Natural killer cell (primary cell): ENCODE measurements at regions not wholly inside any gene's neighbourhood (a gene's known extent, or its start where the extent isn't known, plus 50 kb on each side); places are given as distances from the start of the nearest gene placed in this dataset.

Source experiments
- ATAC-seq, 3 donors: fragments of 150-1000 bp in 2 of 3; fragments of 200-7000 bp in 1 of 3; cut with Tn5 transposase; 1 replicate in 1 of 3; 2 replicates in 2 of 3; pipeline ENCODE4 v1.10.0; 2021; ENCODE audit warnings: mild to moderate bottlenecking in 2 of 3, moderate library complexity in 2 of 3
- DNase-seq, 2 donors: peaks; one replicate each; pipeline versions ENCODE4 v3.0.0 to v3.0.0-alpha.2; 2013 to 2021; ENCODE audit warnings: mixed read lengths in 1 of 2
- H3K27ac ChIP-seq: one replicate; pipeline ENCODE4 v1.5.1; 2013; ENCODE audit warnings: mild to moderate bottlenecking, low read length
- H3K27me3 ChIP-seq: one replicate; pipeline ENCODE4 v1.6.1; 2013; ENCODE audit warnings: low read length; ENCODE audit not compliant: control insufficient read depth, insufficient read depth
- H3K36me3 ChIP-seq: one replicate; pipeline ENCODE4 v1.6.1; 2013; ENCODE audit warnings: low read length; ENCODE audit not compliant: control insufficient read depth, insufficient read depth
- H3K4me1 ChIP-seq: one replicate; pipeline ENCODE4 v1.6.1; 2013; ENCODE audit warnings: low read length; ENCODE audit not compliant: control insufficient read depth, insufficient read depth
- H3K4me3 ChIP-seq: one replicate; pipeline ENCODE4 v1.5.1; 2013; ENCODE audit warnings: low read length
- H3K9me3 ChIP-seq: one replicate; pipeline ENCODE4 v1.6.1; 2013; ENCODE audit warnings: low read length; ENCODE audit not compliant: control insufficient read depth, insufficient read depth
- H3K27ac Mint-ChIP-seq, 2 donors: one replicate each; pipeline ENCODE4 v1.8.0; 2022; ENCODE audit warnings: mild to moderate bottlenecking in 2 of 2, mixed read lengths in 2 of 2, moderate library complexity in 1 of 2
- H3K27me3 Mint-ChIP-seq, 2 donors: one replicate each; pipeline ENCODE4 v1.8.0; 2022; ENCODE audit warnings: low read depth in 2 of 2, mixed read lengths in 2 of 2
- H3K36me3 Mint-ChIP-seq: one replicate; pipeline ENCODE4 v1.8.0; 2022; ENCODE audit warnings: mixed read lengths
- H3K4me1 Mint-ChIP-seq, 2 donors: one replicate each; pipeline ENCODE4 v1.8.0; 2022; ENCODE audit warnings: mixed read lengths in 2 of 2
- H3K4me3 Mint-ChIP-seq: one replicate; pipeline ENCODE4 v1.8.0; 2022; ENCODE audit warnings: mild to moderate bottlenecking, moderate library complexity, mixed read lengths
- H3K9me3 Mint-ChIP-seq, 2 donors: one replicate each; pipeline ENCODE4 v1.8.0; 2022; ENCODE audit warnings: mixed read lengths in 2 of 2
- WGBS: methylation state at CpG from one replicate; pipeline ENCODE4 v1.1.7; 2013; ENCODE audit warnings: missing lambda C conversion rate; ENCODE audit not compliant: insufficient coverage; 5-methylcytosine and 5-hydroxymethylcytosine counted together
- intact Hi-C: fragments of 100-400 bp; cut with micrococcal nuclease; formaldehyde crosslinking; loops from one replicate; pipeline ENCODE4 v1.14.2; 2022
- TF ChIP-seq, protein P1 (sequence below): fragments of 200-600 bp; IDR thresholded peaks from one replicate; pipeline ENCODE4 v1.8.0; 2022; ENCODE audit warnings: antibody characterized with exemption

GRCh38 chr5:89086390-89087086 lies 203.6 kb upstream of the MEF2C start:
- Histone ChIP-seq H3K4me3 (no peak overlapping the region), H3K36me3 (no peaks in the 10 kb centered on the region), H3K27me3 (no peaks in the 10 kb centered on the region), H3K9me3 (no peaks in the 10 kb centered on the region), H3K4me1 (no peaks in the 10 kb centered on the region), H3K27ac (no peak overlapping the region)
- Mint-ChIP-seq H3K4me3 (no peak overlapping the region), H3K27ac (no peak overlapping the region), H3K36me3 (no peaks in the 10 kb centered on the region), H3K27me3 (no peaks in the 10 kb centered on the region), H3K4me1 (no peaks in the 10 kb centered on the region), H3K9me3 (no peaks in the 10 kb centered on the region)
- WGBS, result 92% methylated on average over 4 of the region's 5 CpGs
- intact Hi-C loops, result no loop called here
- no peak for DNase-seq
- no peak for ATAC-seq
- TF ChIP-seq, protein P1, sequence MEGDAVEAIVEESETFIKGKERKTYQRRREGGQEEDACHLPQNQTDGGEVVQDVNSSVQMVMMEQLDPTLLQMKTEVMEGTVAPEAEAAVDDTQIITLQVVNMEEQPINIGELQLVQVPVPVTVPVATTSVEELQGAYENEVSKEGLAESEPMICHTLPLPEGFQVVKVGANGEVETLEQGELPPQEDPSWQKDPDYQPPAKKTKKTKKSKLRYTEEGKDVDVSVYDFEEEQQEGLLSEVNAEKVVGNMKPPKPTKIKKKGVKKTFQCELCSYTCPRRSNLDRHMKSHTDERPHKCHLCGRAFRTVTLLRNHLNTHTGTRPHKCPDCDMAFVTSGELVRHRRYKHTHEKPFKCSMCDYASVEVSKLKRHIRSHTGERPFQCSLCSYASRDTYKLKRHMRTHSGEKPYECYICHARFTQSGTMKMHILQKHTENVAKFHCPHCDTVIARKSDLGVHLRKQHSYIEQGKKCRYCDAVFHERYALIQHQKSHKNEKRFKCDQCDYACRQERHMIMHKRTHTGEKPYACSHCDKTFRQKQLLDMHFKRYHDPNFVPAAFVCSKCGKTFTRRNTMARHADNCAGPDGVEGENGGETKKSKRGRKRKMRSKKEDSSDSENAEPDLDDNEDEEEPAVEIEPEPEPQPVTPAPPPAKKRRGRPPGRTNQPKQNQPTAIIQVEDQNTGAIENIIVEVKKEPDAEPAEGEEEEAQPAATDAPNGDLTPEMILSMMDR, result no peak

DNA sequence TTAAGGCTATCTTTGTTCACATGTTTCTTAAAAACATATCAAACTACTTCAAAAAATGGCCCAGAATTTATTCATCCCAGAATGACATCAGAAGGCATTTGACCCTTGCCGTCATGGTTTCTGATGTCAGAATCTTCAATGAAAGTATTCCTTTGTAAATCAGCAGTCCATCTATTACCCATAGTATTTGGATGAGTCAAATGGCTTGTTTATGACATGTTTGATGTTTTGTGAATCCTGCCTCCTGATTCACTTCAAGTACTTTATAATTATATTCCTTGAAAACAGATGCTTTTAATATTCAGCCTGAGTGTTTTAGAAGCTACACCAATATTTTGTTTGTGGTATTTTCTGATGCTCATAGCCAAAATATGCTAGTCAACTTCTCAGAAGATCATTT lies 200.8 kb upstream of the MEF2C start:
- Histone ChIP-seq H3K9me3 (no peaks in the 10 kb centered on the region), H3K4me3 (no peak overlapping the region), H3K36me3 (no peaks in the 10 kb centered on the region), H3K4me1 (no peaks in the 10 kb centered on the region), H3K27me3 (no peaks in the 10 kb centered on the region), H3K27ac (no peak overlapping the region)
- Mint-ChIP-seq H3K27ac (no peak overlapping the region), H3K27me3 (no peaks in the 10 kb centered on the region), H3K9me3 (no peaks in the 10 kb centered on the region), H3K36me3 (no peaks in the 10 kb centered on the region), H3K4me1 (no peaks in the 10 kb centered on the region), H3K4me3 (no peak overlapping the region)
- DNase-seq, result no peak
- no CpG with 5 or more reads among the region's 1 CpG for WGBS
- TF ChIP-seq, protein P1, result no peak
- no peak for ATAC-seq
- intact Hi-C loops, result no loop called here

GRCh38 chr5:89081360-89081759 lies 198.4 kb upstream of the MEF2C start:
- intact Hi-C loops, result no loop called here

More at GRCh38 chr5:89081360-89081759, 198.4 kb upstream of the MEF2C start:
- Histone ChIP-seq H3K9me3 (no peaks in the 10 kb centered on the region), H3K27me3 (no peaks in the 10 kb centered on the region), H3K4me3 (no peak overlapping the region), H3K36me3 (no peaks in the 10 kb centered on the region), H3K27ac (no peak overlapping the region), H3K4me1 (no peaks in the 10 kb centered on the region)
- H3K36me3 Mint-ChIP-seq, result no peaks in the 10 kb centered on the region
- DNase-seq, result no peak
- no peak overlapping the region for H3K4me3 Mint-ChIP-seq
- TF ChIP-seq, protein P1, result no peak
- no peak for ATAC-seq
- H3K27ac Mint-ChIP-seq, result no peak overlapping the region
- no peaks in the 10 kb centered on the region for H3K9me3 Mint-ChIP-seq
- H3K4me1 Mint-ChIP-seq, result no peaks in the 10 kb centered on the region
- 58% methylated on average over 2 of the region's 2 CpGs for WGBS
- H3K27me3 Mint-ChIP-seq, result no peaks in the 10 kb centered on the region
